VCaP (cell line): ENCODE measurements at regions not wholly inside any gene's neighbourhood (a gene's known extent, or its start where the extent isn't known, plus 50 kb on each side); places are given as distances from the start of the nearest gene placed in this dataset.
"Not testable (repeated sequence)": the region's sequence is repeated elsewhere in the genome, so short reads cannot be mapped to it uniquely, and the experiment has no call there.

Experiments used
- H3K27ac ChIP-seq: fragments of 450-650 bp; 2 replicates; pipeline ENCODE4 v1.5.1; 2017
- TF ChIP-seq, protein P1 (sequence below): fragments of 450-650 bp; conservative IDR thresholded peaks from 2 replicates; pipeline ENCODE4 v1.5.1; 2017; ENCODE audit warnings: mild to moderate bottlenecking, moderate library complexity

- TF ChIP-seq, protein P1, sequence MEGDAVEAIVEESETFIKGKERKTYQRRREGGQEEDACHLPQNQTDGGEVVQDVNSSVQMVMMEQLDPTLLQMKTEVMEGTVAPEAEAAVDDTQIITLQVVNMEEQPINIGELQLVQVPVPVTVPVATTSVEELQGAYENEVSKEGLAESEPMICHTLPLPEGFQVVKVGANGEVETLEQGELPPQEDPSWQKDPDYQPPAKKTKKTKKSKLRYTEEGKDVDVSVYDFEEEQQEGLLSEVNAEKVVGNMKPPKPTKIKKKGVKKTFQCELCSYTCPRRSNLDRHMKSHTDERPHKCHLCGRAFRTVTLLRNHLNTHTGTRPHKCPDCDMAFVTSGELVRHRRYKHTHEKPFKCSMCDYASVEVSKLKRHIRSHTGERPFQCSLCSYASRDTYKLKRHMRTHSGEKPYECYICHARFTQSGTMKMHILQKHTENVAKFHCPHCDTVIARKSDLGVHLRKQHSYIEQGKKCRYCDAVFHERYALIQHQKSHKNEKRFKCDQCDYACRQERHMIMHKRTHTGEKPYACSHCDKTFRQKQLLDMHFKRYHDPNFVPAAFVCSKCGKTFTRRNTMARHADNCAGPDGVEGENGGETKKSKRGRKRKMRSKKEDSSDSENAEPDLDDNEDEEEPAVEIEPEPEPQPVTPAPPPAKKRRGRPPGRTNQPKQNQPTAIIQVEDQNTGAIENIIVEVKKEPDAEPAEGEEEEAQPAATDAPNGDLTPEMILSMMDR, result no peak
- no peak overlapping the region for H3K27ac ChIP-seq
Observed at GRCh38 chr3:549636-550035, 353.1 kb downstream of the CHL1 start.

- TF ChIP-seq, protein P1, result no peak
- no peak overlapping the region for H3K27ac ChIP-seq
Observed at GRCh38 chr3:550471-550870, 353.9 kb downstream of the CHL1 start.

GRCh38 chr3:557972-558371 lies 361.4 kb downstream of the CHL1 start:
- TF ChIP-seq, protein P1, result no peak
- no peak overlapping the region for H3K27ac ChIP-seq

DNA sequence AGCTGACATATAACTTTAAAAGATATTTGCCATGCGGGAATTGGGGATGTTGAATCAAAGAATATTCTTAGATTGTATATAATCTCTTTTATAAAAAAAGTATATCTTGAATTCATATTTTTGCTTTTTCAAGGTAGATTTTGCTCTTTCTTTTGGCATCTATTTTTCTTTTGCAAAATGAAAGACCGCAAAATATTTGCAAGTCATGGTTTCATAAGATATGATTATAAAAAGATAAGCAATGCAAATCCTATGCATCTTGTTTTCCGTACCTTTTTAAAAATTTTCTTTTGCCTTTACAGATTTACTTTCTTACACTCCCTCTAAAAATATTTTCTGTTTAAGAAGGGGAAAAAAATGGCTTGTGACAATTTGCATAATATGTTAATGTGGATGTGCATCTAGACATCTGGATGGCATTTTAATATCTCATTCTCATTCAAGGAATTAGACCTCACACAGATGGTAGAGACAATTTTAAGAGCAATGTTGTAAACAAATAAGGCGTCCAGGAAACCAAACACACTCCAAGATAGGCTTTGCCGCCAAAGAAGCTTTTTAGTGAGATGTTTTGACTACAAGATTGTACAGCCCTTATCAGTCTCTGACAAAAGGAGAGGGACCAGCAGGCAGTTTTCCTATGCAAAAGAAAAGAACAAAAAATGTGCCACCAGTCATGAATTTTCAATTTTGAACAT lies 371.1 kb downstream of the CHL1 start:
- TF ChIP-seq, protein P1, result no peak
- H3K27ac ChIP-seq, result no peak overlapping the region

- not testable (repeated sequence) for H3K27ac ChIP-seq
Observed at GRCh38 chr3:579529-579928, 383.0 kb downstream of the CHL1 start.

GRCh38 chr3:589066-589465 lies 392.5 kb downstream of the CHL1 start:
- not testable (repeated sequence) for H3K27ac ChIP-seq

GRCh38 chr3:597304-597703 lies 400.7 kb downstream of the CHL1 start:
- H3K27ac ChIP-seq, result not testable (repeated sequence)

DNA sequence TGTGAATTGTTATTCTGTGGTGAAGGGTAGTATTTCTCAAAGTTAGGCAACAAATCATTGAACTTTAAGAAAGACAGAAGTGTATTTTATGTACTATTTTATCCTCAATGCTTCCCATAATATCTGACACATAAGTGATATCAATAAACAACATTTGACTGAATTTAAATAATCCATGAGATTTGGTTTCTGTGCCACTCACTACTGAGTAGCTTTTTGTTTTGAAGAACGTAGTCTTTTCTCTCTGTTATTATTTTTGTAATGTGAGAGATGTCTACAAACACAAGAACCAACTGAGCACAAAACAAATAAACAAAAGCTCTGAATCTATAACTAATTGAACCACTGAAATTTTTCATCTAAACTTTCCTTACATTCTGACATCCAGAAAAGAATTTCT lies 401.2 kb downstream of the CHL1 start:
- H3K27ac ChIP-seq, result not testable (repeated sequence)

DNA sequence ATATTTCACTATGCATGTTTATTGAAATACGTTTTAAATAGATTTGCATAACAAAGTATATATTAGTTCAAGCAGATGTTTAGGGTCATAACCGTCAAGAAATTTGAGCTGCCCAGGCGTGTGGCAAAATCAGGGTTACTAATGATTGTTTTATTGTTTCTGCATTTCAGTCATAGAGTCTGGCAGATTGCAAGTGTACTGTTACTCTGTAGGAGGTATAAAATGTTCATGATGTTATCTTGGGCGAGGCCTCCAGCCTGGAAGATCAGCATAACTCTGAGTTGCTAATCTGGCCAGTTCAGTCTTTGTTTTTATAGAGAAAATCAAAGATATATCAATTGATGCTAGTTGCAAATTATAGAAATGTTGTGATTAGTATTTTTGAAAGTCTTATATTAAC lies 410.9 kb downstream of the CHL1 start:
- not testable (repeated sequence) for H3K27ac ChIP-seq

DNA sequence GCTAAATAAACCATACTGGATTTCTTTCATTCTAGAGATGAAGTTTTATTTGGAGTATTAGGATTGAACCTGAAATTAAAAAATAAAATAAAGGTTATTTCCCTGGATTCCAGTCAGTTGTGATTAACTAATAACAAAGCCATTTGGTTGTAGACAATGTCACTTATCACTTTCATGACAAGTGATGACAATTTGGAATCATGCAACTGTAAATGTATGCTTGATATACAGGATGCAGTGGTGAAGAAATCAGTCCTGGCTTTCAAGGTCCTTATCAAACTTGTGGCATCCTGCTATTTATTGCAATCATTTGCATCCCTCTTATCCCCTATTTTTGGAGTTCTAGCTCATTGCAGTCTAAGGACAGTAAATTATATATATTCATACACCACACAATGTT lies 425.2 kb downstream of the CHL1 start:
- no peak overlapping the region for H3K27ac ChIP-seq
- TF ChIP-seq, protein P1, result no peak
